Superior temporal gyrus (tissue), 1 donor: ENCODE measurements at regions not wholly inside any gene's neighbourhood (a gene's known extent, or its start where the extent isn't known, plus 50 kb on each side); places are given as distances from the start of the nearest gene placed in this dataset.
A peak's percentile ranks its signal among the peaks of the same experiment; 100 is the strongest.
"Not testable (repeated sequence)": the region's sequence is repeated elsewhere in the genome, so short reads cannot be mapped to it uniquely, and the experiment has no call there.

ENCODE experiments used
- DNase-seq: peaks from one replicate; pipeline ENCODE4 v3.0.0-alpha.2; 2016; ENCODE audit errors: extremely low spot score

- no peak for DNase-seq
These were observed 471.9 kb downstream of the RPS29 start for GRCh38 chr14:49114161-49114893.

GRCh38 chr14:49106741-49107667, 479.2 kb downstream of the RPS29 start:
- no peak for DNase-seq

- peak; percentile 19 for DNase-seq
These were observed 480.2 kb downstream of the RPS29 start for GRCh38 chr14:49105956-49106355.

- DNase-seq: no peak
These were observed 480.7 kb downstream of the RPS29 start for GRCh38 chr14:49105512-49105911.

DNA sequence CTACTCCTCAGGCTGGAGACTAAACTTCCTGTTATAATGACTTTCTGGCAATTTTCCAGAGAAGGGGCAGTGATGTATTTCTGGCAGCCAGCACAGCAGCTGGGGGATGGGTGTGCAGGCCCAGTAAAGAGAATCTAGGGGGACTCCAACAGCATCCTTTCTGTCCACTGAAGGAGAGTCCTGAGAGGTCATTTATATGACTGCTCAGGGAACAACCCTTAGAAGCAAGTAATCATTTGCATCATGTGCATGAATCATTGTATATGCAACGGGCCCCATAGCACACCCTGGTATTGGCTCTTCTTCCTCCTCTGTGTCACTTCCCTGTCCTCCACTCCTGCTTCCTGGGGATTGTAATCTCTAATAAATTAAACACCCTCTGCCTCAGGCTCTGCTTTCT, 493.8 kb downstream of the RPS29 start:
- no peak for DNase-seq

- DNase-seq: no peak
These were observed 497.1 kb downstream of the RPS29 start for GRCh38 chr14:49089107-49089506.

DNA sequence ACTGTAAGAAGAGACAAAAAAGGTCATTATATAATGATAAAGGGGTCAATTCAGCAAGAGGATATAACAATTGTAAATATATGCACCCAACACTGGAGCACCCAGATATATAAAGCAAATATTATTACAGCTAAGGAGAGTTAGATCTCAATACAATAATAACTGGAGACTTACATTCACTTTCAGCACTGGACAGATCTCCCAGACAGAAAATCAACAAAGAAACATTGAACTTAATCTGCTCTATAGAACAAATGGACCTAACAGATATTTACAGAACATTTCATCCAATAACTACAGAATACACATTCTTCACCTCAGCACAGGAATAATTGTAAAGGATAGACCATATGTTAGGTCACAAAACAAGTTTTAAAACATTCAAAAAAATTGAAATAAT, 512.9 kb downstream of the RPS29 start:
- not testable (repeated sequence) for DNase-seq

GRCh38 chr14:49058511-49058910, 527.7 kb downstream of the RPS29 start:
- no peak for DNase-seq

DNA sequence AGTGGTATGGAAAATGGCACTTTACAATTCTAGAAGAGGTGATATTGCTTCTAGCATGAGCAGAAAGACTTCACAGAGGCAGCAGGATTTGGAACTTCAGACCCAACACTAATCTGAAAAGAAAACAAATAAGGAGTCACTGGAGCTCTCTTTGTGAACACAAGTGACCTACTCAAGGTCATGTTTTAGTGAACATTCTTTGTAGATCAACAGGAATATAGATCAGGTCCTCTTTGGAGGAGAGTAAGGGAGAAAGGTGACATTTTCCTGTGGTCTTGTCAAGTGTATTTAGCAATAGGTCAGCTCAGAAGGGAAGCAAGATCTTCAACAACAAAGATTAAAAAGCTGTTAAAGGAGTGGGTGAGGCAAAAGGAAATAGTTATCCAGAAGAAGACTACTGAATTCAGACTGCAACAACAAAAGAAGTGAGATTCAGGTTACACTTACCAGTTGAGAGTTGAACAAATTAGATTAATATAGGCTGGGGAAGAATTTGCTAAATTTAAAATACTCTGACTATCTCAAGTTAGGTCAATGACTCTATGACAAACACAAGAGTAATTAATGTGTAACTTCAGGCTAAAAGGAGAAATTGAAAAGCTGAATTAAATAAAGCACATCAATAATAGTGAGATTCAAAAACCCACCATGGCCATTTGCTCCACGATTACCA, 528.2 kb downstream of the RPS29 start:
- DNase-seq: no peak

DNA sequence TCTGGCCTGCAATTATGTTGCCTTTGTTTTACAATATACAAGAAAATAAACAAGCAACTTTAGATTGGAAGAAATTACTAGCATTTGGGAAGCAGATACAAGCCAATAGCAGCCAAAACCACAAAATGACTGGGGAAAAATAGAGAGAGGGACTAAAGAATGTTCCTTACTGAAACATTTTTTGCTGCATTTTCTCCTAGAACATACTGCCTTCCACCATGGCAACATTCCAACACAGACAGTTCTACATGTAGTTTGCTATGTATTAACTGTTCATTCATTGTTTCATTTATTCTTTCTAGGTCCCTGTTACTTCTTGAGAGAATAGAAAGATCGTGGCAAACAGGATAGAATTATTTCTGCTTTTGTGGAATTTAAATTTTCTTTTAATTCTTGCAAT, 530.2 kb downstream of the RPS29 start:
- no peak for DNase-seq

DNA sequence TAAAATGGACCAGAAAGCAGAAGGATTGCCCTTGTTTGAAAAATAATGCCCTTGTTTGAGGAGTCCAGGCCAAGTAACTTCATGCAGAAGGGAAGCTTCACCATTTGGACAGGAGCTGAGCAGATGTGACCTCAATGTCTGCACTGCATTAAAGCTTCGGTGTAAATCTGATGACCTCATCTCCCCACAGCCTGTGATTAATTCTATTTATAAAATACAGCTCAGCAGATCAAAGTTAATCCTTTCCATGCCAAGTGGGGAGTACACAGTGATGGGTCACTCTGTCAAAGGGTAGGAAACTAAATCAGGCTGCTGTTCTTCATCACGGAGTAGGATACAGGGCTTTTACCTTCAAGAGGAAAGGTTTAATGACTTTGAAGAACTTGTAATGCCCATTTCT, 533.7 kb downstream of the RPS29 start:
- no peak for DNase-seq

GRCh38 chr14:49051328-49052060, 534.7 kb downstream of the RPS29 start:
- DNase-seq: no peak

- DNase-seq: no peak
These were observed 535.4 kb downstream of the RPS29 start for GRCh38 chr14:49050822-49051221.

DNA sequence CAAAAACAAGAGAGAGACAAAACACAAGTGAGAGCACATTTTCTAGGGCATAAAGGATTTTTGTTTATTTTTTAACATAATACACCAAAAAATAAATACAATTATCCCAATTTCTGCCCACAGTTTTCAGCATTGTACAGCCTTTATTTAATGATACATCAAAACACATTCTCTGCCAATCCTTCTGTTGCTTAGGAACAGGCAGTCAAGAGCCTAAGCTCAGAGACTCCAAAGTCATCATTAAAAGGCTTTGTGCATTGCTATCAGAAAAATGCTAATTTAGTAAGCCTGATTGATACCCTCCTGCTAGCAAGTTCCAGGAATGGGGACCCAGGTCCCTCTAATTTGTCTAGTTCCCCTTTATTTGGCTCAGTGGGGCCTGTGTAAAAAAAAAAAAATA, 536.5 kb downstream of the RPS29 start:
- no peak for DNase-seq

DNA sequence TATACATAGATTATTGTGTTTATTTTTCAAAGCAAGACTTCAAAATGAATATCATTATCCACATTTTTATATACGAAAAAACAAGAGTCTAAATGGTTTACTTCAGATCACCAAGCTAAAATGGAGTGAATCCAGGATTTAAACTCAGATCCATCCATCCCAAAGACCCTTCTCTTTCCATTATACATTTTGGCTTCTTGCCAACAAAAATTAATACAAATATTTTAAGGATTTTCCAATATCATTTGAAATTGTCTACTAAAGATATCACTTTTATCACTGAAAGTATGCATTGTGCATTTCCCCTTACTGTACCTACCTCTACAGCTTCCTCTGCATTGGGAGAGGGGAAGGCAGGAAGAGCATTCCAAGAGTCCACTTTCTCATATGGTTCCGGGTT, 541.2 kb downstream of the RPS29 start:
- DNase-seq: no peak

- DNase-seq: no peak
These were observed 549.1 kb downstream of the RPS29 start for GRCh38 chr14:49036984-49037516.

DNA sequence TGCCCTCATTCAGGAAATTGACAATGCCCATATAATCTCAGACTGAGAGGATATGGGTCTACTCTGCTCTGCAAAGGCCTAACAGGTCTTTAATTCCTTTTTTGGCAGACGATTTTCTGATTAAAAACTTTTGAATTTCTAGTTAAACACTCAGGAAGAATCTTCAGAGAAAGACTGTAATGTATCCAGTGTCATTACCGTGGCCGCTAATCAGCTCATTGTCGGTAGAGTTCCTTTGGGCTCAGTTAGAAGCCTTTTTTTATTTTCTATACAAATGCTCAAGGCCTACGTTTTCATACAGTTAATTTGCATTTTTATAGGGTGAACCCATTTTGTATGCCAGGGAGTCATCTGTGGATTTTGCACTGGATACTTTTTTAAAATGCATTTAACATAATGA, 549.9 kb downstream of the RPS29 start:
- no peak for DNase-seq

- DNase-seq: no peak
These were observed 553.0 kb downstream of the RPS29 start for GRCh38 chr14:49033131-49033530.

GRCh38 chr14:49031710-49032109, 554.5 kb downstream of the RPS29 start:
- DNase-seq: not testable (repeated sequence)

DNA sequence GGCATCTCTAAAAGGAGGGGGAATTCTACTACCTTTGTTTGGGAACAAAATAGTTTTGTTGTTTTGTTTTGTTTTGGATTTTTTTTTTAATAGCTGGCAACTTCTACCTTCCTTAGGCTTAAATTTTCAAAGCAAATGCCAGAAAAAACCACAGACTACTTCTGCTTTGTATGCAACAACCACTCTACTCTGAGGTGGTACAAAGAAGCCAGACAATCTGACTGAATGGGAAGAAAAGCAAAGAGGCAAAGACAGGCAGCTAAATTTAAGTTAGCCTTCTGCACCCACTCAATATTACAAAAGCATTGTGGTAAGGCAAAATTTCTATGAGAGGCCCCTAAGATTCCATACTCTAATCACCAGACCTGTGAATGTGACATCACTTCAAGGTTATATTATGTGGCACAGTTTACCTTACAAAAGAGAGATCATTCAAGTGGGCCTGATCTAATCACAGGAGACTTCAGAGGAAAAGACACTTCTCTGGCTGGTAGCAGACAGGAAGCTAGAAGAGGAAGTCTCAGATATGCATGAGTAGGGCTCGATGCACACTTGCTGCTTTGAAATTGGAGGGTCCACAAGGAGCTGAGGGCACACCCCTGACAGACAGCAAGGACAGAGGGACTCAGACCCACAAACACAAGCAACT, 566.6 kb downstream of the RPS29 start:
- DNase-seq: no peak

DNA sequence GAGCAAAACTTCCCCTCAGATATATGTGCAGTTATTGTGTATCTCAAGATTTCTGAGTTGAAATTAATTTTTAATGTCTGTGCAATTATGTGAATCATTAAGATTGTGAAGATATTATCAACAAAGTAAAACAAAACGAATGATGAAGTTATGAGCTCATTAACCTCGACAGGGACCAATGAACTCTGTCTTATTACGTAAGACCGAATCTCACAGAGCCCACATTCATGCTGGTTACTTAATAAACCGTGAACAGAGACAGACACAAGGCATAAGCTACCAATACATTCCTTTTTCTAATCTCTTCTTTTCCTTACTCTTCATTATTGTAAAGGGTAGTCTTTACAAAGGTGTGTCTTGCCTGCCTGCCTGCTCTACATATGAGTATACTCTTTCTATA, 568.7 kb downstream of the RPS29 start:
- DNase-seq: no peak
